ENCODE measurements at regions not wholly inside any gene's neighbourhood (a gene's known extent, or its start where the extent isn't known, plus 50 kb on each side); places are given as distances from the start of the nearest gene placed in this dataset.
"Not testable (repeated sequence)": the region's sequence is repeated elsewhere in the genome, so short reads cannot be mapped to it uniquely, and the experiment has no call there.

GRCh38 chr5:62183727-62184126 lies 122.3 kb upstream of the KIF2A start:
- POLR2A ChIA-PET: no interaction called here
- no peak for DNase-seq
- no peak for ATAC-seq
- peaks cover 7 to 41% (median 11%) of the 10 kb centered on the region in 5 donors for H3K27me3 Mint-ChIP-seq
- no peak overlapping the region for H3K27ac Mint-ChIP-seq
- H3K36me3 Mint-ChIP-seq: no peaks in the 10 kb centered on the region
- no peaks in the 10 kb centered on the region for H3K9me3 Mint-ChIP-seq
- H3K4me3 Mint-ChIP-seq: no peak overlapping the region
- no peaks in the 10 kb centered on the region for H3K4me1 Mint-ChIP-seq

- DNase-seq: no peak
- POLR2A ChIA-PET: no interaction called here
- H3K27ac Mint-ChIP-seq: no peak overlapping the region
- H3K27me3 Mint-ChIP-seq: peaks cover 7 to 38% (median 9%) of the 10 kb centered on the region in 5 donors
- no peak for ATAC-seq
- H3K4me3 Mint-ChIP-seq: no peak overlapping the region
- H3K9me3 Mint-ChIP-seq: no peaks in the 10 kb centered on the region
- H3K4me1 Mint-ChIP-seq: no peaks in the 10 kb centered on the region
- H3K36me3 Mint-ChIP-seq: no peaks in the 10 kb centered on the region
These were observed 121.6 kb upstream of the KIF2A start for GRCh38 chr5:62184444-62184843.

- ATAC-seq: no peak
These were observed 115.8 kb upstream of the KIF2A start for GRCh38 chr5:62190173-62190572.

GRCh38 chr5:62190931-62191330 lies 115.1 kb upstream of the KIF2A start:
- H3K27me3 Mint-ChIP-seq: peaks cover 0 to 20% (median 4%) of the 10 kb centered on the region in 5 donors
- POLR2A ChIA-PET: no interaction called here
- H3K27ac Mint-ChIP-seq: peak overlapping the region in 1 of 10 donors; percentile 14
- peaks cover 0 to 21% (median 8%) of the 10 kb centered on the region in 3 donors for H3K36me3 Mint-ChIP-seq
- H3K9me3 Mint-ChIP-seq: peaks cover 0 to 28% (median 14%) of the 10 kb centered on the region in 9 donors
- H3K4me1 Mint-ChIP-seq: no peaks in the 10 kb centered on the region
- no peak overlapping the region for H3K4me3 Mint-ChIP-seq
- ATAC-seq (no peak), DNase-seq (no peak)

More at GRCh38 chr5:62190173-62190572, 115.8 kb upstream of the KIF2A start:
- no peak for DNase-seq
- H3K9me3 Mint-ChIP-seq: peaks cover 0 to 28% (median 14%) of the 10 kb centered on the region in 9 donors
- no peaks in the 10 kb centered on the region for H3K4me1 Mint-ChIP-seq
- H3K27ac Mint-ChIP-seq: no peak overlapping the region
- no peak overlapping the region for H3K4me3 Mint-ChIP-seq
- peaks cover 0 to 21% (median 8%) of the 10 kb centered on the region in 3 donors for H3K36me3 Mint-ChIP-seq
- POLR2A ChIA-PET: no interaction called here
- peaks cover 4 to 26% (median 5%) of the 10 kb centered on the region in 5 donors for H3K27me3 Mint-ChIP-seq

- Mint-ChIP-seq H3K9me3 (peaks cover 0 to 28% (median 14%) of the 10 kb centered on the region in 9 donors), H3K4me3 (no peak overlapping the region), H3K4me1 (no peaks in the 10 kb centered on the region), H3K27me3 (peaks cover 0 to 20% (median 5%) of the 10 kb centered on the region in 5 donors), H3K36me3 (peaks cover 0 to 21% (median 8%) of the 10 kb centered on the region in 3 donors), H3K27ac (no peak overlapping the region)
- no peak for ATAC-seq
- POLR2A ChIA-PET: no interaction called here
- no peak for DNase-seq
These were observed 113.0 kb upstream of the KIF2A start for GRCh38 chr5:62192958-62193357.

DNA sequence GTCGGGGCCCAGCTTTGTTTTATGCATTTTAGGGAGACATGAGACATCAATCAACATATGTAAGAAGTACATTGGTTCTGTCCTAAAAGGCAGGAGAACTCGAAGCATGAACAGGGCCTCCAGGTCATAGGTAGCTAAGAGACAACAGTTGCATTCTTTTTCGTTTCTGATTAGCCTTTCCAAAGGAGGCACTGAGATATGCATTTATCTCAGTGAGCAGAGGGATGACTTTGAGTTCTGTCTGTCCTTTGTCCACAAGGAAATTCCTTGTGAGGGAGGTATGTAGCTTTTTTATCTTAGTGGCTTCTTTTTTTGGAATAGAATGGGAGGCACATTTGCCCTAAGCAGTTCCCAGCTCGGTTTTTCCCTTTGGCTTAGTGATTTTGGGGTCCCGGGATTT lies 109.5 kb upstream of the KIF2A start:
- H3K4me3 Mint-ChIP-seq, H3K27ac Mint-ChIP-seq, ATAC-seq, H3K4me1 Mint-ChIP-seq, POLR2A ChIA-PET, H3K27me3 Mint-ChIP-seq, DNase-seq: not testable (repeated sequence)
- H3K36me3 Mint-ChIP-seq: peaks cover 0 to 21% (median 8%) of the 10 kb centered on the region in 3 donors
- peaks cover 0 to 28% (median 14%) of the 10 kb centered on the region in 9 donors for H3K9me3 Mint-ChIP-seq

DNA sequence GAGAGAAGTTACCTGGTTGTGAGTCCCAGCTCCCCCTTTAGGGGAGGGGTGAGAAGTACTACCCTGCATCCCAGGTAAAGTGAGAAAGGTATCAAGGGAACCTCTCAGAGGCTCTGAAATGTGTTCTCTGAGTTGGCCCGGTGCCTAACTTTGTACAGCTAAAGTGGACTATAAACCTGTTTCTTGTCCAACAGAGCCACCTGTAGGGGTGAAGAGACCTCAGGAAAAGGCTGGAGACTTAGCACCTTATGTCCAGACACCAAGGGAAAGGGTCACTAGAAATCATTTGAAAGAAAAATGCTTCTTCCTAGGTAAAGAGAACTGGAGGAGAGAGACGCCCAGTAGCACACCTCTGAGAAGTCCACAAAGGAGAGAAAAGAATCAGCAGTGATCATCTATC lies 108.3 kb upstream of the KIF2A start:
- ATAC-seq: no peak
- Mint-ChIP-seq H3K36me3 (peaks cover 0 to 13% (median 4%) of the 10 kb centered on the region in 3 donors), H3K27ac (no peak overlapping the region), H3K9me3 (peaks cover 0 to 19% (median 8%) of the 10 kb centered on the region in 9 donors), H3K27me3 (peaks cover 0 to 10% (median 5%) of the 10 kb centered on the region in 5 donors), H3K4me3 (no peak overlapping the region), H3K4me1 (peaks cover 0 to 1% (median 0%) of the 10 kb centered on the region in 4 donors)
- no peak for DNase-seq
- POLR2A ChIA-PET: no interaction called here

DNA sequence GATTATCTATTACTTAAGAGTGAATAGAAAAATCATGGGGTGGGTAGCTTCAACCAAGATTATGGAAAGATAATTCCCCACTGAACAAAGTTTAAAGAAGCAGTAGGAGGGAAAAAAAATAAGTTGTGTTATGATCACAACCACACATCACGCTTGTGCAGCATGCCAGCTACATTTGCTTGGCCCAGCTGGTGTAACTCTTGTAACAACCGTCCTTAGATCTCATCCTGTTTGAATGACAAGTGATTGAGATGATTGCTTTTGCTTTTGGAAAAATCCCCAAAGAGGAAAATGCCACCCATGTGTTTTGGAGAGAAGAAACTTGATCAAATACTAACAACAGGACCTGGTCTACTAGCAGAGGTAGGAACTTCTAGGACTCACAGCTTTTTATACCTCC lies 107.6 kb upstream of the KIF2A start:
- DNase-seq (no peak), ATAC-seq (no peak)
- POLR2A ChIA-PET: no interaction called here
- Mint-ChIP-seq H3K36me3 (peaks cover 0 to 7% (median 4%) of the 10 kb centered on the region in 3 donors), H3K27me3 (peaks cover 0 to 13% (median 7%) of the 10 kb centered on the region in 5 donors), H3K9me3 (peaks cover 0 to 11% (median 6%) of the 10 kb centered on the region in 9 donors), H3K4me3 (no peak overlapping the region), H3K27ac (peak overlapping the region in 1 of 10 donors; percentile 37), H3K4me1 (peaks cover 0 to 1% (median 0%) of the 10 kb centered on the region in 4 donors)

DNA sequence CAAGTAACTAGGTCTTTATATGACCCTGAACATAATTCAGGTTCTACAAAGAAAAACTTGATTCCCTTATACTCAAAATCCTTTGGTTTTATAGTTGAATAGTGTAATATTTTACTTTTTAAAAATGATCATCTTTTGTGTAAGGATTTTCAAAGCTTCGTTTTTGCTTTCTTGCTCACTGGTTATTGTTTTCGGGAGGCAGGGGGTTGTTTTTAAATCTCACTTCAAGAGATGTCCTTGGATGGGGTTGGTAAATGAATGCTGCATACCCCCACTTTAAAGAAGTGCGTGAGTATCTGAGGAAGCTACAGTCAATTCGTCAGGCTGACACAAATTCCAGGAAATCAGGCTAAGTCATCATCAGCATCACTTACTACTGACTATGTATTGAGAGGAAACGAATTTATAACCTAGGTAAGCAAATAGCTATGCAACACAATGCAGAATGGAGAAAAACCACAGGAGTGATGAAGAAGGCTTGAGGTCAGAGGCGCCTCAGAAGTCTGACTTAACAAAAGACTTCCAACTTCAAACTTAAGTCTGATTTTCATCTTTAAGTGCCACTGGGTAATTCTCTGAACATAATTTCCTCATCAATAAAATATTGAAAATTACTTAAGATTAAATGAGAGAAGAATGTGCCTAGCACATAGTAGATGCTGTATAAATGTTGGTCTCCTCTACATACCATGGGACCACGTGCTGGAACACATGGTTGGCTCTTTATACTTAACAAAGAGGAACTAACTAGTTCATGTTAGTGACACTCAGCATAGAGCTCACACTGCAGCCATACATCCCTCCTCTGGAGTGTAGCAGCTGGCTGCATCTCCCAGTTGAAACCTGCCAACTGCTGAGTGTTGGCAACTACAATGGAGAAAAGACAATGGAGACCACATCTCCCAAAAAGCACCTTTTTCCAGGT lies 106.0 kb upstream of the KIF2A start:
- POLR2A ChIA-PET: no interaction called here
- ATAC-seq (no peak), DNase-seq (no peak)
- Mint-ChIP-seq H3K9me3 (no peaks in the 10 kb centered on the region), H3K27ac (no peak overlapping the region), H3K4me1 (peaks cover 0 to 1% (median 0%) of the 10 kb centered on the region in 4 donors), H3K27me3 (peaks cover 6 to 19% (median 10%) of the 10 kb centered on the region in 5 donors), H3K36me3 (no peaks in the 10 kb centered on the region), H3K4me3 (no peak overlapping the region)

DNA sequence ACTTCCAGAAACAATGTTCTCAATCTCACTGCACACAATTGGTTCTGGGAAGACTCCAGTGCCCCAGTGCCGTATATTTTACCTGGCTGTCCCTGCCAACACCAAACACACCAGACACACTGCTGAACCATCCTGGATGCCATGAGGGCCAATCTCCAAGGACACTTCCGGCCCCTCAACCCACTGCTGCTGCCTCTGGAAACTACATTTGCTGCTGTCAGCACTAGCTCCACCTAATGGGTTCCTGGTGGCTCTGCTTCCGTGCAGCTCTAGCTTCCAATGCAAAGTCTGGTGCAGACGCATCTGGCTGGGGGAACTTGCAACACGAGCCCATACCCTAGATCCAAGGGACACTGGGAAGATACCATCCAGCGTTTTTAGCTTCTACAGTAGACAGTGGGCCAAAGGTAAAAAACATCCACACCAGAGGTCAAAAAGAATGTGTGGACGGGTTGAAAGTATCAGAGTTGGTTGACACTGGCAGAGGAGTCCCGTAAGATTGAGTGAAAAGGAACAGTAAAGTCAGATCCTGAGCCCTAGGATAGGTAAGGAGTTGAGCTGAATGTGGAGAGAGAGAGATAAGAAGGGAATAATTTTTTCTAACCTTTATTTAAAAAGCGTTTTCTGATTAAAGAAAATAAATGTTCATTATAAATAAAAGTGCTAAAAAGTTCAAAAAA lies 99.7 kb upstream of the KIF2A start:
- no peak for ATAC-seq
- H3K27me3 Mint-ChIP-seq: peaks cover 17 to 55% (median 34%) of the 10 kb centered on the region in 5 donors
- POLR2A ChIA-PET: interaction anchor here (0.7 kb wide), 1 partner anchor 18 kb away, joined by 3 read pairs; no protein-coding TSS in a partner anchor

GRCh38 chr5:62208218-62208852 lies 97.7 kb upstream of the KIF2A start:
- ATAC-seq (no peak), DNase-seq (no peak)
- POLR2A ChIA-PET: no interaction called here
- Mint-ChIP-seq H3K9me3 (no peaks in the 10 kb centered on the region), H3K36me3 (no peaks in the 10 kb centered on the region), H3K27me3 (peaks cover 21 to 59% (median 26%) of the 10 kb centered on the region in 5 donors), H3K4me3 (no peak overlapping the region), H3K4me1 (peaks cover 0 to 1% (median 0%) of the 10 kb centered on the region in 4 donors), H3K27ac (peak overlapping the region in 1 of 10 donors; percentile 42)

More for the DNA sequence above, 99.7 kb upstream of the KIF2A start:
- no peak overlapping the region for H3K4me3 Mint-ChIP-seq
- H3K36me3 Mint-ChIP-seq: no peaks in the 10 kb centered on the region
- peaks cover 0 to 1% (median 0%) of the 10 kb centered on the region in 4 donors for H3K4me1 Mint-ChIP-seq
- H3K9me3 Mint-ChIP-seq: no peaks in the 10 kb centered on the region
- H3K27ac Mint-ChIP-seq: no peak overlapping the region
- DNase-seq: no peak

- H3K9me3 Mint-ChIP-seq: no peaks in the 10 kb centered on the region
- H3K27me3 Mint-ChIP-seq: peaks cover 11 to 45% (median 19%) of the 10 kb centered on the region in 5 donors
- no peaks in the 10 kb centered on the region for H3K36me3 Mint-ChIP-seq
- ATAC-seq: no peak
- DNase-seq: no peak
- POLR2A ChIA-PET: no interaction called here
- no peak overlapping the region for H3K27ac Mint-ChIP-seq
- no peak overlapping the region for H3K4me3 Mint-ChIP-seq
- H3K4me1 Mint-ChIP-seq: no peaks in the 10 kb centered on the region
These were observed 94.6 kb upstream of the KIF2A start for GRCh38 chr5:62211405-62211804.

Data from naive thymus-derived CD8-positive, alpha-beta T cell (primary cell).